ENCODE measurements at regions not wholly inside any gene's neighbourhood (a gene's known extent, or its start where the extent isn't known, plus 50 kb on each side); places are given as distances from the start of the nearest gene placed in this dataset.

DNA sequence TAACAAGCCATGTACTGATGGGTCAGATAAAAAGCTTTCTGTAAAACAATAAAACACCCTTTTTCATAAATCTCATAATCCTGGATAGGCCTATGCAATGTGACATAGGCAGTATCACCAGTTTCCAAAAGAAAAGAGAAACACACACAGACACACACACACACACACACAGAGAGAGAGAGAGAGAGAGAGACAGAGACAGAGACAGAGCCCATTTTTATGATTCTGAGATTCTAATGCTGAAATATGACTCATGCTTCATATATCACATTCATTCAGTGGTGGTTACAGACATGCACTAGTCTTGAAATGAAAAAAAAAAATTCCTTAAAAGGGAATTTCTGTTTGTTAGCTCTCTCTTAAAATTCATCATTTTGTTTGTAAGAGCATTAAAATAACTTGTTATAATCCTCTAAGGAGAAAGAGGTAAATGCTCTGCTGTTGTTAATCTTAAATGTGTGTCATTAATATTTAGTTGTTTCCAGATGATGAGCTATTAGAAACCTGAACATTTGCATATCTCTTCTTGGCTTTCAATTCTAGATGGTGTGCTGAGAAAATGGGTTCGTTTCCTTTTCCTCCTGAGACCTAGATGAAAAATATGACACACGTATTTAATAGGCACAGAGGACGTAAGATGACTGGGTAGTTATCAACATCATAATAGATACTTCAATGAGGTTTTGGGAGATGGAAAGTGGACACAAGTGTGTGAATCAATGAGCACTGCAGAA is 1598.7 kb upstream of the ACVR2A start:
- no peak for DNase-seq

DNA sequence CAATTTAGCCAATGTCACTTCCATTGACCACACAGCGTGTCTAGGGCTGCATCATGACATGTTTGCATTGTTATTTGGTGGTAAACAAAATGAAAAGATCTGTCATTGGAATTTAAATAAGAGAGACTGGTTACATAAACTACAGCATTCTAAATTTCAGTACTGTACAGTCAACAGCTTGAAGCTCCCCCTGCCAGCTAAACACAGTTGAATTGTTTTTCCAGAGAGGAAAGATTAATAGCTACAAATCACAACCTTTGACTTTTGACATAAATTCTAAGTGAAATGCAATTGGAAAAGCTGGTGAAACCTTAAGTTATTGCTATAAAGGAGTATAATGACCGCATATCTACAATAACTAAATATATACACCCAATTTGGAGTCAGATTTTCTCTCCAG is 1600.0 kb upstream of the ACVR2A start:
- no peak for DNase-seq

DNA sequence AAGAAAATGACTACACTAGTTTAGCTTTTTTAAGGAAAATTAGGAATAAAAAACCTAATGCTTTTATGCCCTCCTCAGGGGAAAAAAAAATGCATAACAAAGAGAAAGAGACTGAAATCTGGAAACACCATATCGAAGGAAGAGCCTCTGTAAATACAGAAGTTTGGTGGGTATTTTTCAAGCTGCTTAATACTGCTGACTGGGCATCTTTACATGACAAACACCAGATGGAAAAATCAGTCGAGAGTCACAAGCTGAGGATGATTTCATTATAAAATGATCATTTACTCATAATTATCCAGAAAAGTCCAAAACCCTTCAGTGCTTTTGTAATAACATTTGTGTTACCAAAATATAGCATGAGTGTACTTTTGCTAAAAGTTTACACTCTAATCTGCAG is 1600.7 kb upstream of the ACVR2A start:
- no peak for DNase-seq

GRCh38 chr2:146241023-146241422 is 1603.8 kb upstream of the ACVR2A start:
- DNase-seq = no peak

- DNase-seq = no peak
These were observed 1604.4 kb upstream of the ACVR2A start for GRCh38 chr2:146240391-146240790.

- no peak for DNase-seq
These were observed 1605.3 kb upstream of the ACVR2A start for GRCh38 chr2:146239392-146240135.

DNA sequence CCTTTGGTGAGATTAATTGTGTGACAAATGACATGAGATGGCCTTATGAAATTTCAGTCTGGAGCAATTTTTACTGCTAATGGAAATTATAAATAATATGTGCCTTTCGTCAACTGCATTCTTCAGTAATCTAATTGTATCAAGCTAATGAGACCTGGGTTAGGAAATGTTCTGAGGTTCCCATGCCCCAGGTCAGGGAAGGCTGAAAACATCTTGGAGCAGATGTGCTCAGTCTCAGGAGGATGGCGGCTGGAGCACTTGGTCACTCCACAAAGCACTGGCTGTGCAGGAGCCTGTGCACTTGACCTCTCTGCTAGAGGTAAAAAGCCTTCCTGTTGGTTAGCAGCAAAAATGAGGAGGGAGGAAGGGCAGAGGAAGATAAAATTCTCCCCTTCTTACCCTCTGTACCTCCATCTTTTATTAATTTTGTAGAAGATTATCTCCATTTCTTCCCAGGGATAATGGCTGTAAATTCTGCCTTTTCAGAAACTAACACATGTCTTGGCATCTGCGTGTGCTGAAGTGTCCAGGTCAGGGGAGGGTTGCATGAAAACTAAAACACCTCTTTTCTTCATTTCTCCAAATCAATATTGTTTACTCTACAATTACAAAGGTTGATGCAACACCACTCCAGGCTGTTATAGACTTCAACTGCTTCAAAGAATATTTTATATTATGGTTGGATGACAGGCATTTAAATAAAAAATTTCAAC is 1606.4 kb upstream of the ACVR2A start:
- DNase-seq = no peak

DNA sequence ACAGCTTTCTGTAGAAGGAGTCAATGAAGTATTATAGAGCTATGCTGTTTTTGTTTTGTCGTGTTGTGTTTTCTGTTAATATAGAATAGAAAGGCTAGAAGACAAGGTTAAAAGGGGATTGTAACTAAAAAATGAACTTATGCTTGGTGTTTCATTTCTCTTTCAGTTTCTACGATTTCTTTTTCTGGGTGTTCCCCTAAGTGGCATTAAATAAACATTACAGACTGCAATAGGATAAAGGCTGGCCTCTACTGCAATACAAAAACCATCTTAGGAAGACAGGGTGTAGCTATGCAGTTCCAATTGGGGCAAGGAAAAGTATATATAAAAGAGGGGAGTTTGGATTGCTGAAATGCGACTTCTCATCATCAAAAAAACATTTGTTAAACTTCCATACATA is 1609.7 kb upstream of the ACVR2A start:
- DNase-seq = no peak

DNA sequence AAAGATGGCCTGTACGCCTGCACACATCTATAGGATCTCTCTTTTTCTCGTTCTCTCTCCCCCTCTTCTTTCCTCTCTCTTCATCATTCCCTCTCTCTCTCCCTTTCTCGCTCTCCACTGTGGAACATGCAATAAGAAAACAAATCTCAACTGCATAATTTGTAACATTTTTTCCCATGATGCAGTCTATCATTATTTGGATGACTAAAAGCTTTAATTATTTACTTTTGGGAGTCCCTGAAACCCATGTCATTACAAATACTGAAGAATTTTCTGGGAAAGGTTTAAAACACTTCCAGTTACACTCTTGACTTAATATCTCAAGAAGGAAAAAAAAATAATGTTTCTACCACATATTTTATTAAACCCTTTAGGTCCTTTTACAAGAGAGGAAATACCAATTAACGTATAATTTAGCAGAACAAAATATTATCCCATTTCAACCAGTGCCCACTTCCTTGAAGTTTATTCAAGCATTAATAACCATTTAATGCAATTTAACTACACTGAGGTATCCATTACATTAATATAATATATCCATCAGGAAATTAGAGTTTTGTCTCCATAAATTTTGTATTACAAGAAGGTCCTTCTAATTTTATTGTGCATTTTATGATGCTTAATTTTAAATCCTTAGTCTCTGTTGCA is 1615.2 kb upstream of the ACVR2A start:
- DNase-seq = no peak

DNA sequence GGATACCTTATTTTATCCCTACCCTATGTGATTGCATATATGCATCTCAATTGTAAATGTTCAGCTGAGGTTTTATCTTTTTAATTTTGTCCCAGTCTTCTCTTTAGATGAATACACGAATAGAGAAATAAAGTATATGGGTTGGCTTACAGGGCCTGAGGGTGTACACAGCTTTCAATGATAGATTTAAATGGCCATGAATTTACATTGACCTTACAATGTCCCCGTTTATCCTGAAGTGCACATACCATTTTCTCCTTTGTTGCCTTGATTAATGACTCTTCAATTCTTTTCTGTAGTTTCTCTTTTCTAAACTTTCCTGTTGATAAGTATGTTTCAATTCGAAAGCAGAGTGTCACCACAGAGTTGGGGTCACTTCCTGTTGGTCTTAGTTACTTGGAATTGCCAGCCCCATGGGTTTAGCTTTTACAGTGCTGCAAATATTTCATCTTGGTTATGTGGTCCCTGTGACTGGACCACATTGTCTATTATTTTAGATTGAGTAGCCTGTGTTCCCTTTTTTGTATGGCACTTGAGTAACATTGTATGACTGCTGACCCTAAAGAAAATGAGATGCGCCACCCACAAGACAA is 1616.3 kb upstream of the ACVR2A start:
- DNase-seq = no peak

- no peak for DNase-seq
These were observed 1616.8 kb upstream of the ACVR2A start for GRCh38 chr2:146228020-146228393.

DNA sequence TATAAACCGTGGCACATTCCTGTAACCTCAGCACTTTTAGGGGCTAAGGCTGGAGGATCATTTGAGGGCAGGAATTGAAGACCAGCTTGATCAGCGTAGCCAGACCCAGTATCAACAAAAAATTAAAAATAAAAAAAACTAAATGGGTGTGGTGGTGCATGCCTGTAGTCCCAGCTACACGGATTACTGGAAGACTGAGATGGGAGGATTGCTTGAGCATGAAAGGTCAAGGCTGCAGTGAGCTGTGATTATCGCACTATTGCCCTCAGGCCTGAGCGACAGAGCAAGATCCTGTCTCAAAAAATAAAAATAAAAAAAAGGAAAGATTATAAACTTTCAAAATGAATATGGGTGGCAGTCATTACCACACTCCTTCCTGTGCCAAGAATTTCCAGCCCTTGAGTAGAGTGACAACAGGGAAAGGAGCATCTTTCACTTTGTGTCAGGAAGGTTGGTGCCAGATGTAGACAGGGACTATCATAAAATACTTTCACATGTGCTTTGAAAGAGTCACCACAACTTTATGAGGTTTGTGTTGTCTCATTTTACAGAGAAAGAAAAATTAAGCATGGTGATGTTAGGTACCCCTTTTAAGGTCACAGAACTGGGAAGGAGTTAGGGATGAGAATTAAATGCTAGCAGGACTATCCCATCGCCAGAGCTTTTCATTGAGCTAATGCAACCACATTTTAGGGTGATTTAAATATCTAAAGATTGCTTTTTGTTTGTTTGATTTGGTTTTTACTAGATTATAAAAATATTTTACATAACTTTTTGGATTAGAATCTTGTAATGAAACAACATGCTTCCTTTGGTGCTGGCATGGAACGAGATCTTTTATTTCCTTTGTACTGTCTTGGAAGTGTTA is 1617.4 kb upstream of the ACVR2A start:
- DNase-seq = no peak

- no peak for DNase-seq
These were observed 1618.8 kb upstream of the ACVR2A start for GRCh38 chr2:146226077-146226476.

DNA sequence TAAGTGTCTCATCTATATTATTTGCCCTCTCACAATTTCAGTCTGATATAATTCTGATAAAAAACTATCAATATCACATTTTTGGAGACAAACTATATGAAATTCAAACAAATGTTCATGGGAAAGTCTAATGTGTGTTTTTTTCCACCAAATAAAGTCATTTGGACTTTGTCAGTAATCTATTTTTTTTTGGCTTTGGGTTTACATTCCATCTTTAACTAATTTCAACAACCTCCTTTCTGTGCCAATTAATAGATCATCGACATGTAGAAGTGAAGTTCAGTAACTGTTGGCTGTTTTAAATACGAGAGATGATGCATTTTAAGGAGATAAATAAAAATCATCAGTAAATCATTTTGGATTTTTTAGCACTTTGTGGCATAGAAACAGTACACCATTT is 1623.0 kb upstream of the ACVR2A start:
- no peak for DNase-seq

GRCh38 chr2:146220957-146221356 is 1623.9 kb upstream of the ACVR2A start:
- DNase-seq = no peak

DNA sequence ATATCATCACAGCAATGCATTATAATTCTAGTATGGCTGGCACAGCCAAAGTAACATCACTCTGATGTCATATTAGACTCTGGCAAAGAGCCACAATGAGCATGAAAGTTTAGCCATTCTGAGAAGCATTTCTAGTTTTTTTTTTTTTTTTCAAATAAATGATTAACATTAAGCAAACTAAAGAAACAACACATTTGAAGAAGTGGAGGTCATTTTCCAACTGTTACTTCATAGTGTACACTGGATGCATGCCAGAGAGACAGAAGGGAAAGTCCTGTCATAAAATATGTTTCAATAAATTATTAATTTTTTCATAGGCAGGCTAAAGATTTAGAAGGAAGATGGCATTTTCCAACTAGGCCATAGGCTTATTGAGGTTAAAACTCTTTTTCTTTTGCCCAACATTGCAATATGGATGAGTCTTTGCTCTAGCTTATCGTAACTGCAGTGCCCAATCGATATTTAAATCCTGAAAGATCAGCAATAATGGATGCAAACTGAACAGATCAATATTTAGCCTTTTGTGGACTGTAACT is 1630.4 kb upstream of the ACVR2A start:
- no peak for DNase-seq

DNA sequence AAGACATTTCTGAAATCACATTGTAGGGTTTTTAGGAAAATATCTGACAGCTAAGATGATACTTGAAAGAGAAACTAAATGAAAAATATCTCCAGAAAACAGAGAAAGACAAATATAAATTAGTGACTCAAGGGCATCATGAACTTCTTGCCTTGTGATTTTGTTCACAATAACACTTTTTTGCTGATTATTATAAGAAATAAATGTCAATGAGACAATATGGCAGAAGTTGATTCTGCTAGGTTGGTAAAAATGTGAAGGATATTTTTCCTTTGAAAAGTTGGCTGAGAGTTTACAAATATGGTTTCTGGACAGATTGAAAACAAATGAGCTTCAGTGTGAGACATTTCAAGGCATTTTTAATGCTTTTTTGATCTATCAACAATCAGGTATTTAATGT is 1631.2 kb upstream of the ACVR2A start:
- DNase-seq = no peak

DNA sequence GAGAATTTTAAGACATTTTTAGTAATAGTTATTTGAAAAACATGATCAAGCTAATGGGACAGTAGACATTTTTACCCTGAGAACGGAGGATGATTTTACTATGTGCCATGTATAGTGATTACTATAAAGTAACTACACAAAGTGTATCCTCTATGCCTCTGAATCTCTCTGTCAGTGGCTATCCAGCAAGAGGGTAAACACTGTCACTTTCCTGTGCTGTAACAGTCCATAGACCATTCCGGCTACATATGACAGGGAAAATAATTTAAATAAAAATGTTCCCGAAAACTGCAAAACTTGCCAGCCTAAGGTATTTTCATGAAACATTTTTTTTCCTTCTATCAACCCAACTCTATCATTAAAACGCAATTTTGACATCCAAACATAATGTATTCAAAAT is 1632.2 kb upstream of the ACVR2A start:
- DNase-seq = no peak

DNA sequence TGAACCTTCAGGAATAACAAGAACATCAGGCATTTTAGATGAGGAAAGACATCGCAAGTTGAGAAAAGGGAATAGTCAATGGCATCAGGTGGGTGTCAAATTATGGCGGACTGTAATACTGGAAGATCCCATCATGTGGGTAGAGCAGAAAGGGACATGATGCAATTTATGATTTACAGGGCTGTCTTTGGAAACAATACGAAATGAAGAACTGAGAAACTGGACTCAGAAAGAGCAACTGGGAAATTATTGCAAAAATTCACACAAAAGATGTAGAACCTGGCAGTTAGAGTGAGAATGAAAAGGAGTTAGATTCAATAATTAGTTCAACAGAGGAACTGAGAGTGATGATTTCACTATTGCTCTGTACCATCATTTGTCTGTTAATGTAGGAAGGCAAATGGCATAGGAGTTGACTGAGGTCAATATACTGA is 1635.0 kb upstream of the ACVR2A start:
- DNase-seq = no peak

DNA sequence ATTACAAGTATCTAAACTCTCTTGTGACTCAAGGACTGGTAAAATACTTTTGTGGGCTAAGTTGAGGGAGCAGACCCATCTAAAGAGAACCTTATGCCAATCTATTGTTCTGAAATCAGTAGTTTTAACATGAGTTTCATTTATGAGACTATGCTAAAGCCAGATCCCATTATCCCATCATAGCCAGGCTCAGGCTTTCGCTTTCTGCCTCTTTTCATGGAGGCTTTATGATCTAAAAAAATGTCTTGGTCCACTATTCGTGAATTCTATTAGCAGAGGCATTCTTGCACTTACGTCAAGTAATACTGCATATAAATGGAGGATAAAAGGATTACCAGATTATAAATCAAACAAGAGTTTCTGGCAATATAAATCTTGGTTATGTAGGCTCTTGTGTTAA is 1636.9 kb upstream of the ACVR2A start:
- DNase-seq = no peak

Data from anterior cingulate cortex (tissue), 58 donors.